HepG2 (cell line): ENCODE measurements at regions not wholly inside any gene's neighbourhood (a gene's known extent, or its start where the extent isn't known, plus 50 kb on each side); places are given as distances from the start of the nearest gene placed in this dataset.

Experiments
- ATAC-seq: fragments of 200-7000 bp; cut with Tn5 transposase; 3 replicates; pipeline ENCODE4 v1.9.1; 2020; ENCODE audit warnings: mild to moderate bottlenecking, moderate library complexity
- BruUV-seq: library from RNA; stranded (reverse); fragments of 400-500 nt; replicated peaks from 2 replicates; lab custom pipeline; 2021; lab: Mats Ljungman, UMichigan
- CTCF ChIA-PET: fragments of 300-600 bp; formaldehyde crosslinking; extraction: SDS; loops from one replicate; lab custom pipeline; 2021; ENCODE audit warnings: low total read pairs, inconsistent platforms, low intra/inter-chr PET ratio; lab: Yijun Ruan, JAX
- POLR2A ChIA-PET: fragments of 350-600 bp; sonication (Branson Sonifier 250); formaldehyde crosslinking; loops from one replicate; lab custom pipeline; 2020; ENCODE audit warnings: antibody characterized with exemption, inconsistent platforms; lab: Yijun Ruan, JAX
- DNase-seq: peaks from one replicate; pipeline ENCODE4 v3.0.0-alpha.2; 2015; ENCODE audit warnings: low spot score
- FAIRE-seq: peaks from 3 replicates; lab custom pipeline; 2011; peaks lifted over from hg19 to GRCh38; lab: Jason Lieb, UNC
- H2AFZ ChIP-seq: one replicate; pipeline ENCODE4 v1.6.1; 2011; ENCODE audit warnings: low read length, inconsistent platforms
- H3K27ac ChIP-seq: fragments of 300-600 bp; 3 replicates; pipeline ENCODE4 v1.8.0; 2011; ENCODE audit warnings: mixed run types, mild to moderate bottlenecking, mixed read lengths, low read length, inconsistent platforms; ENCODE audit not compliant: insufficient read depth; ENCODE audit errors: extremely low read length
- H3K27me3 ChIP-seq, 2 experiments: fragments of 200-600 bp in 1 of 2; 2 replicates in 1 of 2; 3 replicates in 1 of 2; pipeline versions ENCODE4 v1.6.0 to v1.8.0; 2011; ENCODE audit warnings: low read length in 2 of 2, mild to moderate bottlenecking in 2 of 2, moderate library complexity in 2 of 2, inconsistent platforms in 1 of 2; ENCODE audit not compliant: insufficient read depth in 2 of 2, control insufficient read depth in 1 of 2
- H3K36me3 ChIP-seq, 2 experiments: fragments of 200-600 bp in 1 of 2; replicated peaks in 1 of 2; 2 replicates in 1 of 2; 3 replicates in 1 of 2; pipeline versions ENCODE4 v1.5.1 to v1.8.0; 2011; ENCODE audit warnings: low read length in 2 of 2, inconsistent platforms in 1 of 2; ENCODE audit not compliant: insufficient read depth in 2 of 2, control insufficient read depth in 1 of 2
- H3K4me1 ChIP-seq: 2 replicates; pipeline ENCODE4 v1.5.1; 2012; ENCODE audit warnings: low read length, inconsistent platforms; ENCODE audit not compliant: insufficient read depth
- H3K4me2 ChIP-seq: 2 replicates; pipeline ENCODE4 v1.6.0; 2011; ENCODE audit warnings: low read depth, low read length, inconsistent platforms
- H3K4me3 ChIP-seq, 3 experiments: fragments of 200-600 bp in 1 of 3; sonication (generic), shearing (Covaris generic) in 1 of 3; replicated peaks in 1 of 3; 2 replicates each; pipeline ENCODE4 v1.5.1; 2011 to 2016; ENCODE audit warnings: low read length in 3 of 3, inconsistent platforms in 2 of 3, low read depth in 2 of 3, mild to moderate bottlenecking in 2 of 3, control low read depth in 1 of 3, mixed read lengths in 1 of 3; ENCODE audit not compliant: insufficient read depth in 1 of 3
- H3K79me2 ChIP-seq: one replicate; pipeline ENCODE4 v1.6.1; 2011; ENCODE audit warnings: low read length, inconsistent platforms; ENCODE audit not compliant: insufficient read depth
- H3K9ac ChIP-seq: 2 replicates; pipeline ENCODE4 v1.6.0; 2011; ENCODE audit warnings: mild to moderate bottlenecking, low read depth, low read length, inconsistent platforms; ENCODE audit not compliant: insufficient read depth
- H3K9me3 ChIP-seq: 2 replicates; pipeline ENCODE4 v1.5.1; 2012; ENCODE audit warnings: mild to moderate bottlenecking, low read length
- H4K20me1 ChIP-seq: 2 replicates; pipeline ENCODE4 v1.6.0; 2011; ENCODE audit warnings: inconsistent platforms, mild to moderate bottlenecking, low read length, moderate library complexity; ENCODE audit not compliant: insufficient read depth
- AKAP8 ChIP-seq: sonication (generic); formaldehyde crosslinking; IDR thresholded peaks from 2 replicates; pipeline ENCODE4 v1.5.1; 2020; ENCODE audit warnings: mild to moderate bottlenecking, missing genetic modification reagents
- CHCHD3 ChIP-seq: sonication (generic); formaldehyde crosslinking; IDR thresholded peaks from 2 replicates; pipeline ENCODE4 v1.8.0; 2022; ENCODE audit warnings: mild to moderate bottlenecking, missing genetic modification reagents, moderate library complexity
- HNRNPK ChIP-seq: fragments of 200-400 bp; formaldehyde crosslinking; IDR thresholded peaks from 2 replicates; pipeline ENCODE4 v1.6.1; 2018; ENCODE audit warnings: low read length, low read depth, moderate library complexity, mild to moderate bottlenecking; ENCODE audit not compliant: poor library complexity, severe bottlenecking
- MLLT10 ChIP-seq: sonication (generic); formaldehyde crosslinking; IDR thresholded peaks from 2 replicates; pipeline ENCODE4 v1.4.0; 2020; ENCODE audit warnings: missing genetic modification reagents
- ONECUT2 ChIP-seq: sonication (generic); formaldehyde crosslinking; IDR thresholded peaks from 2 replicates; pipeline ENCODE4 v1.4.0; 2020; ENCODE audit warnings: missing genetic modification reagents
- PRDM4 ChIP-seq: sonication (generic); formaldehyde crosslinking; IDR thresholded peaks from 2 replicates; pipeline ENCODE4 v1.9.0; 2021; ENCODE audit warnings: missing genetic modification reagents, borderline replicate concordance
- PRMT3 ChIP-seq: sonication (generic); formaldehyde crosslinking; IDR thresholded peaks from 2 replicates; pipeline ENCODE4 v1.8.1; 2022; ENCODE audit warnings: low read depth, mild to moderate bottlenecking, moderate library complexity, missing genetic modification reagents, borderline replicate concordance
- SRSF4 ChIP-seq: fragments of 200-400 bp; formaldehyde crosslinking; IDR thresholded peaks from one replicate; pipeline ENCODE4 v1.6.1; 2018; ENCODE audit warnings: mild to moderate bottlenecking, low read depth, low read length, moderate library complexity; ENCODE audit not compliant: poor library complexity, severe bottlenecking
- TMF1 ChIP-seq: sonication (generic); formaldehyde crosslinking; IDR thresholded peaks from 2 replicates; pipeline ENCODE4 v1.8.1; 2022; ENCODE audit warnings: low read depth, missing genetic modification reagents
- TRIM24 ChIP-seq: sonication (generic); formaldehyde crosslinking; IDR thresholded peaks from 2 replicates; pipeline ENCODE4 v1.8.0; 2022; ENCODE audit warnings: mild to moderate bottlenecking, missing genetic modification reagents
- ZBTB38 ChIP-seq: sonication (generic); formaldehyde crosslinking; IDR thresholded peaks from 2 replicates; pipeline ENCODE4 v1.5.1; 2020; ENCODE audit warnings: mild to moderate bottlenecking, missing genetic modification reagents
- ZNF121 ChIP-seq: sonication (generic); formaldehyde crosslinking; IDR thresholded peaks from 2 replicates; pipeline ENCODE4 v1.5.0; 2020; ENCODE audit warnings: mild to moderate bottlenecking, missing genetic modification reagents
- ZNF451 ChIP-seq: sonication (generic); formaldehyde crosslinking; IDR thresholded peaks from 2 replicates; pipeline ENCODE4 v1.5.0; 2020; ENCODE audit warnings: mild to moderate bottlenecking, missing genetic modification reagents
- WGBS: methylation state at CpG from one replicate; pipeline ENCODE4 v1.1.6; 2017; ENCODE audit warnings: low lambda C conversion rate; 5-methylcytosine and 5-hydroxymethylcytosine counted together
- in situ Hi-C: cut with HindIII; loops from 2 replicates; pipeline ENCODE4 v1.10.0; 2017; ENCODE audit warnings: low pct_unique_long_range_greater_than_20kb; ENCODE audit not compliant: extremely low pct_ligation_motif_present
- intact Hi-C: fragments of 100-400 bp; cut with micrococcal nuclease; formaldehyde crosslinking; loops from one replicate; pipeline ENCODE4 v1.10.0; 2022; ENCODE audit not compliant: unreplicated experiment

- no peak for TF ChIP-seq PRDM4 (CRISPR knock-in tag)
Observed at GRCh38 chr4:46550471-46550870, 160.5 kb upstream of the GABRA2 start (continued).

- no peaks in the 10 kb centered on the region for H3K4me1 ChIP-seq
- no peaks in the 10 kb centered on the region for H3K27me3 ChIP-seq
- ATAC-seq: no peak
- in situ Hi-C loops (no loop called here), intact Hi-C loops (no loop called here)
- DNase-seq: no peak
- H4K20me1 ChIP-seq: no peaks in the 10 kb centered on the region
- WGBS: 31% methylated on average over 3 of the region's 3 CpGs
- no peak for TF ChIP-seq HNRNPK
- TF ChIP-seq SRSF4: no peak
- no peak for TF ChIP-seq ZNF121 (CRISPR knock-in tag)
- no peak for TF ChIP-seq MLLT10
- TF ChIP-seq AKAP8 (CRISPR knock-in tag): no peak
- TF ChIP-seq ONECUT2 (CRISPR knock-in tag): no peak
- TF ChIP-seq TRIM24 (CRISPR knock-in tag): no peak
- no peak for TF ChIP-seq CHCHD3 (CRISPR knock-in tag)
- no peak for TF ChIP-seq ZNF451
- TF ChIP-seq PRMT3 (CRISPR knock-in tag): no peak
- TF ChIP-seq TMF1 (CRISPR knock-in tag): no peak
- no peak for TF ChIP-seq ZBTB38 (CRISPR knock-in tag)
- H3K27ac ChIP-seq: no peak overlapping the region
- H3K9me3 ChIP-seq: no peaks in the 10 kb centered on the region
- H3K79me2 ChIP-seq: no peaks in the 10 kb centered on the region
- no peak overlapping the region for H3K9ac ChIP-seq
- no peak overlapping the region for H3K4me3 ChIP-seq
- no peak overlapping the region for H2AFZ ChIP-seq
- CTCF ChIA-PET: no interaction called here
- no peak overlapping the region for H3K4me2 ChIP-seq
- BruUV-seq: no TSS peak
- FAIRE-seq: no peak
- POLR2A ChIA-PET: no interaction called here
- H3K36me3 ChIP-seq: no peaks in the 10 kb centered on the region
Observed at GRCh38 chr4:46549125-46549524, 159.2 kb upstream of the GABRA2 start.
